GM23338 (cell line): ENCODE measurements at regions not wholly inside any gene's neighbourhood (a gene's known extent, or its start where the extent isn't known, plus 50 kb on each side); places are given as distances from the start of the nearest gene placed in this dataset.

Experiments
- ATAC-seq: fragments of 200-7000 bp; cut with Tn5 transposase; 3 replicates; pipeline ENCODE4 v1.9.1; 2020
- DNase-seq: peaks from one replicate; pipeline ENCODE4 v3.0.0-alpha.2; 2015; ENCODE audit warnings: low spot score
- H2AFZ ChIP-seq: fragments of 200-600 bp; sonication (generic); 2 replicates; pipeline ENCODE4 v1.8.0; 2016; ENCODE audit warnings: antibody characterized with exemption, mild to moderate bottlenecking, moderate library complexity
- H3F3A ChIP-seq: fragments of 200-600 bp; sonication (generic); replicated peaks from 2 replicates; pipeline ENCODE4 v1.8.0; 2017; ENCODE audit warnings: antibody characterized with exemption, mixed run types, low read depth
- H3K27ac ChIP-seq: fragments of 200-600 bp; sonication (generic); 2 replicates; pipeline ENCODE4 v1.6.1; 2016; ENCODE audit warnings: low read depth
- H3K27me3 ChIP-seq: fragments of 200-600 bp; sonication (generic); 2 replicates; pipeline ENCODE4 v1.8.0; 2016; ENCODE audit warnings: mild to moderate bottlenecking, mixed run types, moderate library complexity; ENCODE audit not compliant: insufficient read depth
- H3K36me3 ChIP-seq: fragments of 200-600 bp; sonication (generic); 2 replicates; pipeline ENCODE4 v1.8.0; 2016; ENCODE audit warnings: mild to moderate bottlenecking; ENCODE audit not compliant: insufficient read depth
- H3K4me1 ChIP-seq: fragments of 200-600 bp; sonication (generic); 2 replicates; pipeline ENCODE4 v1.8.0; 2016; ENCODE audit warnings: mild to moderate bottlenecking, moderate library complexity; ENCODE audit not compliant: insufficient read depth
- H3K4me2 ChIP-seq: fragments of 200-600 bp; sonication (generic); 2 replicates; pipeline ENCODE4 v1.7.1; 2017; ENCODE audit warnings: mixed run types
- H3K4me3 ChIP-seq: fragments of 200-600 bp; sonication (generic); 2 replicates; pipeline ENCODE4 v1.6.1; 2016; ENCODE audit warnings: mixed run types
- H3K79me2 ChIP-seq: fragments of 200-600 bp; sonication (generic); replicated peaks from 2 replicates; pipeline ENCODE4 v1.8.0; 2017; ENCODE audit warnings: mild to moderate bottlenecking; ENCODE audit not compliant: insufficient read depth
- H3K9me2 ChIP-seq: fragments of 200-600 bp; sonication (generic); 2 replicates; pipeline ENCODE4 v1.8.0; 2017; ENCODE audit not compliant: insufficient read depth
- H4K20me1 ChIP-seq: fragments of 200-600 bp; sonication (generic); replicated peaks from 2 replicates; pipeline ENCODE4 v1.8.0; 2017; ENCODE audit warnings: mild to moderate bottlenecking; ENCODE audit not compliant: insufficient read depth
- H3K27ac Mint-ChIP-seq: 2 replicates; pipeline ENCODE4 v1.8.0; 2020; ENCODE audit warnings: inconsistent platforms, mild to moderate bottlenecking, moderate library complexity, mixed read lengths
- H3K27me3 Mint-ChIP-seq: 3 replicates; pipeline ENCODE4 v1.8.0; 2022; ENCODE audit warnings: low read depth, mild to moderate bottlenecking, moderate library complexity, mixed read lengths, inconsistent platforms; ENCODE audit not compliant: insufficient read depth, poor library complexity
- H3K36me3 Mint-ChIP-seq: 3 replicates; pipeline ENCODE4 v1.8.0; 2021; ENCODE audit warnings: low read depth, mild to moderate bottlenecking, inconsistent platforms, moderate library complexity, mixed read lengths
- H3K4me1 Mint-ChIP-seq: 3 replicates; pipeline ENCODE4 v1.8.0; 2020; ENCODE audit warnings: mild to moderate bottlenecking, inconsistent platforms, mixed read lengths
- H3K4me3 Mint-ChIP-seq: 3 replicates; pipeline ENCODE4 v1.8.0; 2021; ENCODE audit warnings: moderate library complexity, mild to moderate bottlenecking, inconsistent platforms, mixed read lengths
- H3K9me3 Mint-ChIP-seq: 3 replicates; pipeline ENCODE4 v1.8.0; 2020; ENCODE audit warnings: moderate library complexity, mild to moderate bottlenecking, inconsistent platforms, mixed read lengths
- CREB1 ChIP-seq: fragments of 250-450 bp; sonication (Bioruptor Pico); IDR thresholded peaks from 2 replicates; pipeline ENCODE4 v1.5.0; 2020; ENCODE audit warnings: low read depth, mild to moderate bottlenecking, moderate library complexity
- ETS1 ChIP-seq: IDR thresholded peaks from 2 replicates; pipeline ENCODE4 v1.6.1; 2016; ENCODE audit warnings: antibody characterized with exemption
- EZH2 ChIP-seq: fragments of 200-600 bp; sonication (generic); IDR thresholded peaks from one replicate; pipeline ENCODE4 v1.8.0; 2017; ENCODE audit warnings: antibody characterized with exemption, mild to moderate bottlenecking, low read depth; ENCODE audit not compliant: unreplicated experiment
- EZH2phosphoT487 ChIP-seq: fragments of 200-600 bp; sonication (generic); IDR thresholded peaks from one replicate; pipeline ENCODE4 v1.8.1; 2018; ENCODE audit warnings: antibody characterized with exemption; ENCODE audit not compliant: unreplicated experiment
- JUNB ChIP-seq: IDR thresholded peaks from one replicate; pipeline ENCODE4 v1.6.1; 2016; ENCODE audit warnings: antibody characterized with exemption; ENCODE audit not compliant: unreplicated experiment
- NANOG ChIP-seq: IDR thresholded peaks from 2 replicates; pipeline ENCODE4 v1.6.1; 2016; ENCODE audit warnings: antibody characterized with exemption, borderline replicate concordance
- STAT1 ChIP-seq: IDR thresholded peaks from one replicate; pipeline ENCODE4 v1.6.1; 2016; ENCODE audit warnings: antibody characterized with exemption; ENCODE audit not compliant: unreplicated experiment
- ZNF114 ChIP-seq: fragments of 250-450 bp; sonication (Bioruptor Pico); IDR thresholded peaks from 2 replicates; pipeline ENCODE4 v1.5.0; 2020; ENCODE audit warnings: mild to moderate bottlenecking, moderate library complexity
- ZNF331 ChIP-seq: fragments of 250-450 bp; sonication (Bioruptor Pico); IDR thresholded peaks from 2 replicates; pipeline ENCODE4 v1.5.0; 2020; ENCODE audit warnings: low read depth, mild to moderate bottlenecking, moderate library complexity
- ZNF462 ChIP-seq: fragments of 250-450 bp; sonication (Bioruptor Pico); IDR thresholded peaks from 2 replicates; pipeline ENCODE4 v1.5.0; 2020; ENCODE audit warnings: mild to moderate bottlenecking, moderate library complexity
- TF ChIP-seq, protein P1 (sequence below): IDR thresholded peaks from one replicate; pipeline ENCODE4 v1.6.1; 2018; ENCODE audit warnings: antibody characterized with exemption; ENCODE audit not compliant: unreplicated experiment
- TF ChIP-seq, protein P2 (sequence below), 2 experiments: fragments of 200-600 bp in 1 of 2; sonication (generic) in 1 of 2; conservative IDR thresholded peaks; 2 replicates each; pipeline versions ENCODE4 v1.5.1 to v1.6.1; 2016 to 2017; ENCODE audit warnings: antibody characterized with exemption in 2 of 2, low read depth in 2 of 2, mild to moderate bottlenecking in 2 of 2, moderate library complexity in 1 of 2

DNA sequence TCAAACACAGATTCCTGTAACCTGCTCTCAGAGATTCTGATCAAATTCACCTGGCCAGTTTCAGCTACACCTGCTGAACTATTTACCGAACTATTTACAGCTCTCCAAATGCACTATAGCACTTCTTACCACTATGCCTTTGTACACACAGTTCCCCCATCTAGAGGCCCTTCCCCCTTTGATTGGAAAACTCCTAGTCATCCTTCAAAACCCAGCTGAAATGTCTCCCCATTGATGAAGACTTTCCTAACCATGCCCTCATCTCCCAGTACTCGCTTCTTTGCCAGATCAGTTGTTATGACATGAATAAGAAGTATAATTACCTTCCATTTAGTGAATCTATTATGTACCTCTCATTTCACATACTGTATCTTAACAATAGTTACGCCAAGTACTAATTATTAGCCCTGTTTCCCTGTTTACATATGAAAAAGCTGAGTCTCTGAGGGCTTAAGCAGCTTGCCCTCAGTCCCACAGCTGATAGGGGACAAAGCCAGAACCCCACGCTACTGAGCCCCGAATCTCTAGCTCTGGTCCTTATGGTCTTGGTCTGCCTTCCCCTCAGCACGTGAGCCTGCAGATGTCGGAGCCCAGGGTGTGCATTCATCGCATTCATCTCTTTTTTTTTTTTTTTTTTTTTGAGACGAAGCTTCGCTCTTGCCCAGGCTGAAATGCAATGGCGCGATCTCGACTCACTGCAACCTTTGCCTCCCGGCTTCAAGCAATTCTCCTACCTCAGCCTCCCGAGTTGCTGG lies 64.7 kb upstream of the ASAP2 start:
- H3K27ac Mint-ChIP-seq = no peak overlapping the region
- H3K4me3 Mint-ChIP-seq = no peak overlapping the region
- Histone ChIP-seq H3K36me3 (no peaks in the 10 kb centered on the region), H2AFZ (no peak overlapping the region), H3K79me2 (no peaks in the 10 kb centered on the region), H3K9me2 (no peaks in the 10 kb centered on the region), H4K20me1 (no peaks in the 10 kb centered on the region), H3K4me2 (no peak overlapping the region), H3F3A (0 out of 2 replicates have a peak, but pooled peaks cover 5% of the 10 kb centered on the region), H3K4me1 (peaks cover 10% of the 10 kb centered on the region), H3K27me3 (peaks cover 41% of the 10 kb centered on the region), H3K27ac (no peak overlapping the region), H3K4me3 (no peak overlapping the region)
- ATAC-seq = no peak
- TF ChIP-seq ZNF462 (CRISPR knock-in tag) (no peak), ZNF114 (CRISPR knock-in tag) (no peak), EZH2phosphoT487 (no peak), STAT1 (no peak), EZH2 (no peak), JUNB (no peak), NANOG (no peak), ZNF331 (CRISPR knock-in tag) (no peak), CREB1 (no peak), ETS1 (no peak)
- TF ChIP-seq, protein P1, sequence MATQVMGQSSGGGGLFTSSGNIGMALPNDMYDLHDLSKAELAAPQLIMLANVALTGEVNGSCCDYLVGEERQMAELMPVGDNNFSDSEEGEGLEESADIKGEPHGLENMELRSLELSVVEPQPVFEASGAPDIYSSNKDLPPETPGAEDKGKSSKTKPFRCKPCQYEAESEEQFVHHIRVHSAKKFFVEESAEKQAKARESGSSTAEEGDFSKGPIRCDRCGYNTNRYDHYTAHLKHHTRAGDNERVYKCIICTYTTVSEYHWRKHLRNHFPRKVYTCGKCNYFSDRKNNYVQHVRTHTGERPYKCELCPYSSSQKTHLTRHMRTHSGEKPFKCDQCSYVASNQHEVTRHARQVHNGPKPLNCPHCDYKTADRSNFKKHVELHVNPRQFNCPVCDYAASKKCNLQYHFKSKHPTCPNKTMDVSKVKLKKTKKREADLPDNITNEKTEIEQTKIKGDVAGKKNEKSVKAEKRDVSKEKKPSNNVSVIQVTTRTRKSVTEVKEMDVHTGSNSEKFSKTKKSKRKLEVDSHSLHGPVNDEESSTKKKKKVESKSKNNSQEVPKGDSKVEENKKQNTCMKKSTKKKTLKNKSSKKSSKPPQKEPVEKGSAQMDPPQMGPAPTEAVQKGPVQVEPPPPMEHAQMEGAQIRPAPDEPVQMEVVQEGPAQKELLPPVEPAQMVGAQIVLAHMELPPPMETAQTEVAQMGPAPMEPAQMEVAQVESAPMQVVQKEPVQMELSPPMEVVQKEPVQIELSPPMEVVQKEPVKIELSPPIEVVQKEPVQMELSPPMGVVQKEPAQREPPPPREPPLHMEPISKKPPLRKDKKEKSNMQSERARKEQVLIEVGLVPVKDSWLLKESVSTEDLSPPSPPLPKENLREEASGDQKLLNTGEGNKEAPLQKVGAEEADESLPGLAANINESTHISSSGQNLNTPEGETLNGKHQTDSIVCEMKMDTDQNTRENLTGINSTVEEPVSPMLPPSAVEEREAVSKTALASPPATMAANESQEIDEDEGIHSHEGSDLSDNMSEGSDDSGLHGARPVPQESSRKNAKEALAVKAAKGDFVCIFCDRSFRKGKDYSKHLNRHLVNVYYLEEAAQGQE = no peak
- TF ChIP-seq, protein P2, sequence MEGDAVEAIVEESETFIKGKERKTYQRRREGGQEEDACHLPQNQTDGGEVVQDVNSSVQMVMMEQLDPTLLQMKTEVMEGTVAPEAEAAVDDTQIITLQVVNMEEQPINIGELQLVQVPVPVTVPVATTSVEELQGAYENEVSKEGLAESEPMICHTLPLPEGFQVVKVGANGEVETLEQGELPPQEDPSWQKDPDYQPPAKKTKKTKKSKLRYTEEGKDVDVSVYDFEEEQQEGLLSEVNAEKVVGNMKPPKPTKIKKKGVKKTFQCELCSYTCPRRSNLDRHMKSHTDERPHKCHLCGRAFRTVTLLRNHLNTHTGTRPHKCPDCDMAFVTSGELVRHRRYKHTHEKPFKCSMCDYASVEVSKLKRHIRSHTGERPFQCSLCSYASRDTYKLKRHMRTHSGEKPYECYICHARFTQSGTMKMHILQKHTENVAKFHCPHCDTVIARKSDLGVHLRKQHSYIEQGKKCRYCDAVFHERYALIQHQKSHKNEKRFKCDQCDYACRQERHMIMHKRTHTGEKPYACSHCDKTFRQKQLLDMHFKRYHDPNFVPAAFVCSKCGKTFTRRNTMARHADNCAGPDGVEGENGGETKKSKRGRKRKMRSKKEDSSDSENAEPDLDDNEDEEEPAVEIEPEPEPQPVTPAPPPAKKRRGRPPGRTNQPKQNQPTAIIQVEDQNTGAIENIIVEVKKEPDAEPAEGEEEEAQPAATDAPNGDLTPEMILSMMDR (conservative IDR thresholded peaks at IDR 0.05; ENCODE audit: low read depth in 2 of 2) = no peak
- H3K9me3 Mint-ChIP-seq = no peaks in the 10 kb centered on the region; the same call in 2 of the 3 replicates
- H3K4me1 Mint-ChIP-seq = peaks cover 32% of the 10 kb centered on the region
- H3K36me3 Mint-ChIP-seq = no peaks in the 10 kb centered on the region
- no peak for DNase-seq
- H3K27me3 Mint-ChIP-seq = peaks cover 28% of the 10 kb centered on the region
